Epidermal melanocyte (primary cell): ENCODE measurements at regions not wholly inside any gene's neighbourhood (a gene's known extent, or its start where the extent isn't known, plus 50 kb on each side); places are given as distances from the start of the nearest gene placed in this dataset.
A peak's percentile ranks its signal among the peaks of the same experiment; 100 is the strongest.

Experiments
- DNase-seq: peaks from one replicate; pipeline ENCODE4 v3.0.0; 2011; ENCODE audit warnings: low spot score; ENCODE audit not compliant: insufficient read length

- no peak for DNase-seq
Measured at GRCh38 chr13:108525827-108526226, 103.6 kb upstream of the MYO16 start.

- DNase-seq, result no peak
Measured at GRCh38 chr13:108526286-108526685, 103.1 kb upstream of the MYO16 start.

GRCh38 chr13:108527844-108528243 is 101.6 kb upstream of the MYO16 start:
- DNase-seq, result no peak

- no peak for DNase-seq
Measured at GRCh38 chr13:108528303-108528702, 101.1 kb upstream of the MYO16 start.

- no peak for DNase-seq
Measured at GRCh38 chr13:108533842-108534241, 95.6 kb upstream of the MYO16 start.

- no peak for DNase-seq
Measured at GRCh38 chr13:108534728-108535127, 94.7 kb upstream of the MYO16 start.

GRCh38 chr13:108549934-108550333 is 79.5 kb upstream of the MYO16 start:
- DNase-seq, result no peak

GRCh38 chr13:108551674-108552073 is 77.7 kb upstream of the MYO16 start:
- DNase-seq, result peak; percentile 36

- no peak for DNase-seq
Measured at GRCh38 chr13:108558489-108558888, 70.9 kb upstream of the MYO16 start.

GRCh38 chr13:108560093-108560492 is 69.3 kb upstream of the MYO16 start:
- no peak for DNase-seq

- DNase-seq, result no peak
Measured at GRCh38 chr13:108561149-108561548, 68.3 kb upstream of the MYO16 start.

- no peak for DNase-seq
Measured at GRCh38 chr13:108566413-108567170, 62.8 kb upstream of the MYO16 start.

GRCh38 chr13:108572782-108573211 is 56.6 kb upstream of the MYO16 start:
- DNase-seq, result no peak

- DNase-seq, result no peak
Measured at GRCh38 chr13:108573455-108573854, 56.0 kb upstream of the MYO16 start.

- no peak for DNase-seq
Measured at GRCh38 chr13:108574856-108575255, 54.6 kb upstream of the MYO16 start.

GRCh38 chr13:108575430-108575829 is 54.0 kb upstream of the MYO16 start:
- DNase-seq, result no peak
